ENCODE measurements at regions not wholly inside any gene's neighbourhood (a gene's known extent, or its start where the extent isn't known, plus 50 kb on each side); places are given as distances from the start of the nearest gene placed in this dataset.

DNA sequence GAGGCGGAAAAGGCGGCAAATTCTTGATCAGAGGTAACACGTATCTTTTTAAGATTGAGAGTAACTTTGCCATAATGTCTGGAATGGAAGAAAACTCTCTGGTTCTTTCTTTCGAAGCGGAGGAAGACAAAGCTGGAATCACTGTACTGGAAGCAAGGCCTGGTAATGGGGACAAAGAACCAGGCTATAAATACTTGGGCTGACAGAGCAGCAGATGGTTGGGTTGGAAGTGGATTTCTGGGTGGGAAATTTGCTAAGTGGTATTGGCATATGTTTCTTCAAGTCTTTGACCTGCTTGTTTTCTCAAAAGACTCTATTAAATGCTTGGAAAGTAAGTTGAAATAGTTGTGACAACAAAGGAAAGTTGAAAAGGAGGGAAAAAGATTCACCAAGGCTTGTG is 87.3 kb upstream of the SFMBT2 start:
- no peaks in the 10 kb centered on the region for H3K4me1 Mint-ChIP-seq (ENCODE audit: unreplicated experiment)
- H3K4me3 Mint-ChIP-seq (ENCODE audit: unreplicated experiment): no peak overlapping the region
- H3K9me3 Mint-ChIP-seq (ENCODE audit: unreplicated experiment): no peaks in the 10 kb centered on the region
- no peak overlapping the region for H3K27ac Mint-ChIP-seq (ENCODE audit: unreplicated experiment)
- H3K36me3 Mint-ChIP-seq (ENCODE audit: unreplicated experiment): no peaks in the 10 kb centered on the region
- no peaks in the 10 kb centered on the region for H3K27me3 Mint-ChIP-seq (ENCODE audit: unreplicated experiment)
- DNase-seq (ENCODE audit: extremely low spot score, unreplicated experiment): no peak
- TF ChIP-seq, protein P1, sequence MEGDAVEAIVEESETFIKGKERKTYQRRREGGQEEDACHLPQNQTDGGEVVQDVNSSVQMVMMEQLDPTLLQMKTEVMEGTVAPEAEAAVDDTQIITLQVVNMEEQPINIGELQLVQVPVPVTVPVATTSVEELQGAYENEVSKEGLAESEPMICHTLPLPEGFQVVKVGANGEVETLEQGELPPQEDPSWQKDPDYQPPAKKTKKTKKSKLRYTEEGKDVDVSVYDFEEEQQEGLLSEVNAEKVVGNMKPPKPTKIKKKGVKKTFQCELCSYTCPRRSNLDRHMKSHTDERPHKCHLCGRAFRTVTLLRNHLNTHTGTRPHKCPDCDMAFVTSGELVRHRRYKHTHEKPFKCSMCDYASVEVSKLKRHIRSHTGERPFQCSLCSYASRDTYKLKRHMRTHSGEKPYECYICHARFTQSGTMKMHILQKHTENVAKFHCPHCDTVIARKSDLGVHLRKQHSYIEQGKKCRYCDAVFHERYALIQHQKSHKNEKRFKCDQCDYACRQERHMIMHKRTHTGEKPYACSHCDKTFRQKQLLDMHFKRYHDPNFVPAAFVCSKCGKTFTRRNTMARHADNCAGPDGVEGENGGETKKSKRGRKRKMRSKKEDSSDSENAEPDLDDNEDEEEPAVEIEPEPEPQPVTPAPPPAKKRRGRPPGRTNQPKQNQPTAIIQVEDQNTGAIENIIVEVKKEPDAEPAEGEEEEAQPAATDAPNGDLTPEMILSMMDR (IDR thresholded peaks at IDR 0.05): no peak

DNA sequence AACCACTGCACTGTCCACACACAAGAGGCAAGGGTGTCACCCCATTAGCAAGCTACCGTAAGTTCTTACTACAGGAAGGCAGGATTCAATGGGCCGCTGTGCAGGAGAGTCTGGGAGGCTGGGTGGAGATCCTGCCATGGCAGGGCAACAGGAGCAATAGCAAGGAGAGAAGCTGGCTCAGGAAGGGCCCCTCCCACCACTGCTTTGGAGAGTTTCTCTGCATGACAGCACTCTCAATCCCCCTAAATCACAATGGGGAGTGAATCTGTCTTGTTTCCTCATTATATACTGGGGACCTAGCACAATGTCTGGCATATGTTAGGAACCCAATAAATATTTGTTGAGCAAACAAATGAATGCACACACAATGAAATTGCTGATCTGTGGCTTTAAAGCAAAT is 83.2 kb upstream of the SFMBT2 start:
- H3K27me3 Mint-ChIP-seq (ENCODE audit: unreplicated experiment): peaks cover 4% of the 10 kb centered on the region
- H3K36me3 Mint-ChIP-seq (ENCODE audit: unreplicated experiment): no peaks in the 10 kb centered on the region
- DNase-seq (ENCODE audit: extremely low spot score, unreplicated experiment): peak; percentile 74
- H3K9me3 Mint-ChIP-seq (ENCODE audit: unreplicated experiment): no peaks in the 10 kb centered on the region
- H3K4me3 Mint-ChIP-seq (ENCODE audit: unreplicated experiment): no peak overlapping the region
- no peak overlapping the region for H3K27ac Mint-ChIP-seq (ENCODE audit: unreplicated experiment)
- TF ChIP-seq, protein P1 (IDR thresholded peaks at IDR 0.05): no peak
- no peaks in the 10 kb centered on the region for H3K4me1 Mint-ChIP-seq (ENCODE audit: unreplicated experiment)

DNA sequence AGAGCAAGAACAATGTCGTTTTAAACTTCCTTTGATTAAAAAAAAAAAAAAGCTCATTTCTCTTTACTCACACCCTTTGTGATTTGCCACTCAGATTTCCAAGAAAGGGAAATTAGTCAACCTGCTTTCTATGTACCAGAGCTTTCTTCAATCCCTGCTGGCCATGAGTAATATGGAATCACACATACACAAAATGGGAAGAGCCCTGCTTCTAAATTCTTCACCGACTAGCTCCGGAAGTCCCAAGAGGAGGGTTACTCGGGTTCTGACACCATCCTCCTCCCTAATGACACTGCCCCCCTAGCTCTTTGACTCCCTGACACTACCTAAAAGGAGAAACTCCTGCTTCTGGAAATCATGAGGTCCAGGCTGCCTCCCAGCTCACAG is 81.8 kb upstream of the SFMBT2 start:
- Mint-ChIP-seq H3K36me3 (ENCODE audit: unreplicated experiment) (no peaks in the 10 kb centered on the region), H3K4me3 (ENCODE audit: unreplicated experiment) (no peak overlapping the region), H3K9me3 (ENCODE audit: unreplicated experiment) (no peaks in the 10 kb centered on the region), H3K4me1 (ENCODE audit: unreplicated experiment) (peaks cover 3% of the 10 kb centered on the region), H3K27me3 (ENCODE audit: unreplicated experiment) (peaks cover 7% of the 10 kb centered on the region), H3K27ac (ENCODE audit: unreplicated experiment) (no peak overlapping the region)
- peak; percentile 40 for DNase-seq (ENCODE audit: extremely low spot score, unreplicated experiment)
- TF ChIP-seq, protein P1 (IDR thresholded peaks at IDR 0.05): no peak

DNA sequence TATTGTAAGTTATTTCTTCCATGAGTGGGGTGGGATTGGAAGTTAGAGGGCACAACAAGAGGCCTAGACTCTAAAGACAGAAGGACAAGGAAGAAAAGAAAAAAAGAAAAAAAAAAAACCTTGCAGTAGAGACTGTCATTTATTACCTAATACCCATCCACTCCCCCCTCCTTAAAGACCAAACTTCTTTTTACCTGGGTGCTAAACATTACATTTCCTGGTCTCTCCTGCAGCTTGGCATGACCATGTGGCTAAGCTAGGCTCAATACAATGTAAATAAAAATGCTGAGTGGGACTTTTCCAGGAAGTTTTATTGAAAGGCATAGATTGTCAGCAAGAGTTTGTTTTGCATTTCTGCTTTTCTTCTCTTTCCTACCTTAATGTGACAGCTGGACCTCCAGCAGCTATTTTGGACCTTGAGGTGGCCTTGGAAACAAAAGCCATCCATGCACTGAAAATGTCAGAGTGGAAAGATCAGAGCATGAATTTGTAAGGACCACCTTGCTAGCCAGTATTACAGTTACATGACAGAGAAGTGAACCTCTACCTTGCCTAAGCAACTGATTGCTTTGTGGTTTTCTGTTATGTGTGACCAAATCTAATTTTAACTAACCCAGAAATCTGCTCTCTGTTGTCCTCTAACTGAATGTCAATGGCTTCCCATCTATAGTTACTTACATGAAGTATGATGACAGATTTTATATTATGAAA is 81.3 kb upstream of the SFMBT2 start:
- TF ChIP-seq, protein P1 (IDR thresholded peaks at IDR 0.05): no peak
- no peak overlapping the region for H3K27ac Mint-ChIP-seq (ENCODE audit: unreplicated experiment)
- no peaks in the 10 kb centered on the region for H3K9me3 Mint-ChIP-seq (ENCODE audit: unreplicated experiment)
- no peak for DNase-seq (ENCODE audit: extremely low spot score, unreplicated experiment)
- H3K4me1 Mint-ChIP-seq (ENCODE audit: unreplicated experiment): peaks cover 3% of the 10 kb centered on the region
- peaks cover 7% of the 10 kb centered on the region for H3K27me3 Mint-ChIP-seq (ENCODE audit: unreplicated experiment)
- no peaks in the 10 kb centered on the region for H3K36me3 Mint-ChIP-seq (ENCODE audit: unreplicated experiment)
- H3K4me3 Mint-ChIP-seq (ENCODE audit: unreplicated experiment): no peak overlapping the region

DNA sequence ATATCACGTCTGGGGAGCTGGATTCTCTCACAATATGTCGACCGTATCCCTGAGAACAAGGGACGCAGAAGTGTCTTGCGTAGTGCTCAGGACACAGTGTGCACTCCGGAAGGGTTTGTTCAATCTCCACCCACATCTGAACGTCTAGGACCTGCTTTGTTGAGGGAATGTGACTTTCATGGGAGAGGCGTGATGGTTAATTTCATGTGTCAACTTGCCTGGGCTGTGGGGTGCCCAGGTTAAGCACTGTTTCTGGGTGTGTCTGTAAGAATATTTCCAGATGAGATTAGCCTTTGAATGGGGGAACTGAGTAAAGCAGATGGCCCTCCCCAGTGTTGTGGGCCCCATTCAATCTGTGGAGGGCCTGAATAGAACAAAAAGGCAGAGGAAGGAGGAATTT is 80.4 kb upstream of the SFMBT2 start:
- Mint-ChIP-seq H3K27ac (ENCODE audit: unreplicated experiment) (no peak overlapping the region), H3K4me1 (ENCODE audit: unreplicated experiment) (peaks cover 3% of the 10 kb centered on the region)

More for the DNA sequence above, 80.4 kb upstream of the SFMBT2 start:
- no peaks in the 10 kb centered on the region for H3K36me3 Mint-ChIP-seq (ENCODE audit: unreplicated experiment)
- no peak for DNase-seq (ENCODE audit: extremely low spot score, unreplicated experiment)
- no peaks in the 10 kb centered on the region for H3K9me3 Mint-ChIP-seq (ENCODE audit: unreplicated experiment)
- TF ChIP-seq, protein P1 (IDR thresholded peaks at IDR 0.05): no peak
- no peak overlapping the region for H3K4me3 Mint-ChIP-seq (ENCODE audit: unreplicated experiment)
- peaks cover 7% of the 10 kb centered on the region for H3K27me3 Mint-ChIP-seq (ENCODE audit: unreplicated experiment)

All from osteocyte (in vitro differentiated cells).